MM.1S (cell line): ENCODE measurements at regions not wholly inside any gene's neighbourhood (a gene's known extent, or its start where the extent isn't known, plus 50 kb on each side); places are given as distances from the start of the nearest gene placed in this dataset.

Experiments used
- DNase-seq: peaks from one replicate; pipeline ENCODE4 v3.0.0-alpha.2; 2015
- H2AFZ ChIP-seq: fragments of 300-600 bp; sonication (generic); 2 replicates; pipeline ENCODE4 v1.6.0; 2016; ENCODE audit warnings: antibody characterized with exemption, low read length
- H3F3A ChIP-seq: fragments of 300-600 bp; sonication (generic); 2 replicates; pipeline ENCODE4 v1.6.1; 2016; ENCODE audit warnings: mild to moderate bottlenecking, antibody characterized with exemption, low read length, moderate library complexity, mixed read lengths; ENCODE audit not compliant: insufficient read depth
- H3K27ac ChIP-seq: fragments of 300-600 bp; sonication (generic); 2 replicates; pipeline ENCODE4 v1.5.1; 2016; ENCODE audit warnings: mild to moderate bottlenecking, low read length
- H3K27me3 ChIP-seq: fragments of 300-600 bp; sonication (generic); replicated peaks from 2 replicates; pipeline ENCODE4 v1.6.0; 2016; ENCODE audit warnings: low read length; ENCODE audit not compliant: insufficient read depth
- H3K36me3 ChIP-seq: fragments of 300-600 bp; sonication (generic); replicated peaks from 2 replicates; pipeline ENCODE4 v1.6.1; 2016; ENCODE audit warnings: mild to moderate bottlenecking, low read length, mixed read lengths; ENCODE audit not compliant: insufficient read depth
- H3K4me1 ChIP-seq: fragments of 300-600 bp; sonication (generic); 2 replicates; pipeline ENCODE4 v1.6.1; 2016; ENCODE audit warnings: low read length, mixed read lengths
- H3K4me2 ChIP-seq: fragments of 300-600 bp; sonication (generic); 2 replicates; pipeline ENCODE4 v1.6.0; 2016; ENCODE audit warnings: low read depth, low read length
- H3K4me3 ChIP-seq: fragments of 300-600 bp; sonication (generic); 2 replicates; pipeline ENCODE4 v1.5.1; 2016; ENCODE audit warnings: low read length, mixed read lengths
- H3K79me2 ChIP-seq: fragments of 300-600 bp; sonication (generic); 2 replicates; pipeline ENCODE4 v1.6.1; 2016; ENCODE audit warnings: mixed run types, low read length, mixed read lengths
- H3K9ac ChIP-seq: fragments of 300-600 bp; sonication (generic); 2 replicates; pipeline ENCODE4 v1.6.1; 2016; ENCODE audit warnings: low read length, mixed read lengths
- H3K9me2 ChIP-seq: fragments of 300-600 bp; sonication (generic); replicated peaks from 2 replicates; pipeline ENCODE4 v1.6.1; 2016; ENCODE audit warnings: mild to moderate bottlenecking, low read length, mixed read lengths; ENCODE audit not compliant: insufficient read depth
- H3K9me3 ChIP-seq: fragments of 300-600 bp; sonication (generic); replicated peaks from 2 replicates; pipeline ENCODE4 v1.6.1; 2016; ENCODE audit warnings: mild to moderate bottlenecking, low read length, mixed read lengths; ENCODE audit not compliant: insufficient read depth
- H4K20me1 ChIP-seq: fragments of 300-600 bp; sonication (generic); 2 replicates; pipeline ENCODE4 v1.6.1; 2016; ENCODE audit warnings: mild to moderate bottlenecking, low read length, moderate library complexity, mixed read lengths; ENCODE audit not compliant: insufficient read depth
- CTCF ChIP-seq: fragments of 300-600 bp; sonication (generic); IDR thresholded peaks from 2 replicates; pipeline ENCODE4 v1.5.1; 2016; ENCODE audit warnings: antibody characterized with exemption, low read length, mixed read lengths
- EZH2 ChIP-seq: fragments of 300-600 bp; sonication (generic); optimal IDR thresholded peaks from 2 replicates; pipeline ENCODE3; 2017; ENCODE audit warnings: low read depth, mild to moderate bottlenecking, antibody characterized with exemption, low read length, mixed read lengths
- EZH2phosphoT487 ChIP-seq: fragments of 300-600 bp; sonication (generic); IDR thresholded peaks from 2 replicates; pipeline ENCODE4 v1.6.1; 2018; ENCODE audit warnings: antibody characterized with exemption, low read length

- H3K36me3 ChIP-seq, result no peaks in the 10 kb centered on the region
- H3K9ac ChIP-seq, result no peak overlapping the region
- H3K9me2 ChIP-seq, result no peaks in the 10 kb centered on the region
- H3K4me1 ChIP-seq, result no peaks in the 10 kb centered on the region
- no peaks in the 10 kb centered on the region for H4K20me1 ChIP-seq
- H3K79me2 ChIP-seq, result no peaks in the 10 kb centered on the region
- H3K27ac ChIP-seq, result no peak overlapping the region
- H3K27me3 ChIP-seq, result no peaks in the 10 kb centered on the region
- H3K4me3 ChIP-seq, result no peak overlapping the region
- H2AFZ ChIP-seq, result no peak overlapping the region
- DNase-seq, result no peak
- no peak overlapping the region for H3K4me2 ChIP-seq
- H3F3A ChIP-seq, result no peaks in the 10 kb centered on the region
- no peak for TF ChIP-seq CTCF
- TF ChIP-seq EZH2, result no peak
- no peak for TF ChIP-seq EZH2phosphoT487
- H3K9me3 ChIP-seq, result no peaks in the 10 kb centered on the region
Observed at GRCh38 chr3:34139566-34139965, 341.1 kb downstream of the PDCD6IP start.

- H4K20me1 ChIP-seq, result no peaks in the 10 kb centered on the region
- TF ChIP-seq EZH2phosphoT487 (no peak), CTCF (no peak), EZH2 (no peak)
- H3K9me3 ChIP-seq, result no peaks in the 10 kb centered on the region
- no peak overlapping the region for H2AFZ ChIP-seq
- no peaks in the 10 kb centered on the region for H3K36me3 ChIP-seq
- no peaks in the 10 kb centered on the region for H3K27me3 ChIP-seq
- H3K4me2 ChIP-seq, result no peak overlapping the region
- H3F3A ChIP-seq, result no peaks in the 10 kb centered on the region
- no peak overlapping the region for H3K27ac ChIP-seq
- H3K4me1 ChIP-seq, result no peaks in the 10 kb centered on the region
- no peaks in the 10 kb centered on the region for H3K9me2 ChIP-seq
- H3K9ac ChIP-seq, result no peak overlapping the region
- H3K4me3 ChIP-seq, result no peak overlapping the region
- no peaks in the 10 kb centered on the region for H3K79me2 ChIP-seq
- DNase-seq, result no peak
Observed at GRCh38 chr3:34140616-34141015, 342.2 kb downstream of the PDCD6IP start.

- H3K27ac ChIP-seq, result no peak overlapping the region
- H3K9ac ChIP-seq, result no peak overlapping the region
- no peak overlapping the region for H3K4me2 ChIP-seq
Observed at GRCh38 chr3:34141841-34142337, 343.5 kb downstream of the PDCD6IP start.

More at GRCh38 chr3:34141841-34142337, 343.5 kb downstream of the PDCD6IP start:
- no peaks in the 10 kb centered on the region for H4K20me1 ChIP-seq
- TF ChIP-seq CTCF (no peak), EZH2 (no peak), EZH2phosphoT487 (no peak)
- no peak for DNase-seq
- no peaks in the 10 kb centered on the region for H3K36me3 ChIP-seq
- H3K79me2 ChIP-seq, result no peaks in the 10 kb centered on the region
- no peak overlapping the region for H2AFZ ChIP-seq
- no peaks in the 10 kb centered on the region for H3F3A ChIP-seq
- no peaks in the 10 kb centered on the region for H3K27me3 ChIP-seq
- no peaks in the 10 kb centered on the region for H3K9me3 ChIP-seq
- no peak overlapping the region for H3K4me3 ChIP-seq
- no peaks in the 10 kb centered on the region for H3K4me1 ChIP-seq
- no peaks in the 10 kb centered on the region for H3K9me2 ChIP-seq
